Midbrain (tissue), 1 donor: ENCODE measurements at regions not wholly inside any gene's neighbourhood (a gene's known extent, or its start where the extent isn't known, plus 50 kb on each side); places are given as distances from the start of the nearest gene placed in this dataset.

Source experiments
- DNase-seq: peaks from one replicate; lab custom pipeline; 2025; lab: John Stamatoyannopoulos, UW

GRCh38 chr3:24763393-24763792 lies 268.7 kb upstream of the THRB start:
- DNase-seq, result no peak

- no peak for DNase-seq
Observed at GRCh38 chr3:24764236-24764915, 269.7 kb upstream of the THRB start.

GRCh38 chr3:24765399-24765798 lies 270.7 kb upstream of the THRB start:
- DNase-seq, result no peak

- DNase-seq, result no peak
Observed at GRCh38 chr3:24769918-24770317, 275.3 kb upstream of the THRB start.

- peak; percentile 69 for DNase-seq
Observed at GRCh38 chr3:24773798-24774197, 279.1 kb upstream of the THRB start.

GRCh38 chr3:24780991-24781390 lies 286.3 kb upstream of the THRB start:
- no peak for DNase-seq

GRCh38 chr3:24781454-24781853 lies 286.8 kb upstream of the THRB start:
- DNase-seq, result no peak

GRCh38 chr3:24793896-24794295 lies 299.2 kb upstream of the THRB start:
- no peak for DNase-seq

GRCh38 chr3:24802614-24803013 lies 308.0 kb upstream of the THRB start:
- no peak for DNase-seq

- no peak for DNase-seq
Observed at GRCh38 chr3:24804095-24804494, 309.4 kb upstream of the THRB start.

GRCh38 chr3:24810881-24811280 lies 316.2 kb upstream of the THRB start:
- DNase-seq, result peak; percentile 48

GRCh38 chr3:24812116-24812515 lies 317.5 kb upstream of the THRB start:
- DNase-seq, result no peak

- DNase-seq, result no peak
Observed at GRCh38 chr3:24818055-24818454, 323.4 kb upstream of the THRB start.

GRCh38 chr3:24828011-24828410 lies 333.4 kb upstream of the THRB start:
- no peak for DNase-seq

- DNase-seq, result no peak
Observed at GRCh38 chr3:24828551-24828950, 333.9 kb upstream of the THRB start.

GRCh38 chr3:24829011-24829581 lies 334.4 kb upstream of the THRB start:
- DNase-seq, result peak; percentile 58

GRCh38 chr3:24829629-24830229 lies 335.1 kb upstream of the THRB start:
- DNase-seq, result no peak

- DNase-seq, result no peak
Observed at GRCh38 chr3:24830230-24831152, 335.8 kb upstream of the THRB start.

GRCh38 chr3:24831221-24831620 lies 336.6 kb upstream of the THRB start:
- DNase-seq, result no peak

GRCh38 chr3:24832891-24833290 lies 338.2 kb upstream of the THRB start:
- no peak for DNase-seq

- DNase-seq, result no peak
Observed at GRCh38 chr3:24834442-24834841, 339.8 kb upstream of the THRB start.

GRCh38 chr3:24835510-24835909 lies 340.9 kb upstream of the THRB start:
- DNase-seq, result no peak

- DNase-seq, result no peak
Observed at GRCh38 chr3:24837601-24838000, 343.0 kb upstream of the THRB start.
